ENCODE measurements at regions not wholly inside any gene's neighbourhood (a gene's known extent, or its start where the extent isn't known, plus 50 kb on each side); places are given as distances from the start of the nearest gene placed in this dataset.

GRCh38 chr3:1571736-1572135 lies 478.9 kb downstream of the CNTN6 start:
- no peak for DNase-seq
- no peak overlapping the region for H3K27ac Mint-ChIP-seq
- POLR2A ChIA-PET, result no interaction called here
- intact Hi-C loops (cut with micrococcal nuclease), result no loop called here
- no peaks in the 10 kb centered on the region for H3K4me1 Mint-ChIP-seq (ENCODE audit: low read depth)
- no peak for ATAC-seq
- CTCF ChIA-PET, result interaction anchor here (0.8 kb wide), 1 partner anchor 8 kb away, joined by 4 read pairs; no protein-coding TSS in a partner anchor
- no peak overlapping the region for H3K4me3 Mint-ChIP-seq
- TF ChIP-seq, protein P1, sequence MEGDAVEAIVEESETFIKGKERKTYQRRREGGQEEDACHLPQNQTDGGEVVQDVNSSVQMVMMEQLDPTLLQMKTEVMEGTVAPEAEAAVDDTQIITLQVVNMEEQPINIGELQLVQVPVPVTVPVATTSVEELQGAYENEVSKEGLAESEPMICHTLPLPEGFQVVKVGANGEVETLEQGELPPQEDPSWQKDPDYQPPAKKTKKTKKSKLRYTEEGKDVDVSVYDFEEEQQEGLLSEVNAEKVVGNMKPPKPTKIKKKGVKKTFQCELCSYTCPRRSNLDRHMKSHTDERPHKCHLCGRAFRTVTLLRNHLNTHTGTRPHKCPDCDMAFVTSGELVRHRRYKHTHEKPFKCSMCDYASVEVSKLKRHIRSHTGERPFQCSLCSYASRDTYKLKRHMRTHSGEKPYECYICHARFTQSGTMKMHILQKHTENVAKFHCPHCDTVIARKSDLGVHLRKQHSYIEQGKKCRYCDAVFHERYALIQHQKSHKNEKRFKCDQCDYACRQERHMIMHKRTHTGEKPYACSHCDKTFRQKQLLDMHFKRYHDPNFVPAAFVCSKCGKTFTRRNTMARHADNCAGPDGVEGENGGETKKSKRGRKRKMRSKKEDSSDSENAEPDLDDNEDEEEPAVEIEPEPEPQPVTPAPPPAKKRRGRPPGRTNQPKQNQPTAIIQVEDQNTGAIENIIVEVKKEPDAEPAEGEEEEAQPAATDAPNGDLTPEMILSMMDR (IDR thresholded peaks at IDR 0.05), result no peak
- H3K9me3 Mint-ChIP-seq, result peaks cover 4% of the 10 kb centered on the region
- no peaks in the 10 kb centered on the region for H3K27me3 Mint-ChIP-seq
- H3K36me3 Mint-ChIP-seq (ENCODE audit: low read depth), result no peaks in the 10 kb centered on the region

- DNase-seq (no peak), ATAC-seq (no peak)
- ChIA-PET CTCF (no interaction called here), POLR2A (no interaction called here)
- no peak overlapping the region for H3K4me3 Mint-ChIP-seq
- H3K27me3 Mint-ChIP-seq, result no peaks in the 10 kb centered on the region
- H3K27ac Mint-ChIP-seq, result no peak overlapping the region
- no peaks in the 10 kb centered on the region for H3K36me3 Mint-ChIP-seq (ENCODE audit: low read depth)
- intact Hi-C loops (cut with micrococcal nuclease), result no loop called here
- peaks cover 9% of the 10 kb centered on the region for H3K9me3 Mint-ChIP-seq
- no peaks in the 10 kb centered on the region for H3K4me1 Mint-ChIP-seq (ENCODE audit: low read depth)
- TF ChIP-seq, protein P1 (IDR thresholded peaks at IDR 0.05), result no peak
These were observed 483.2 kb downstream of the CNTN6 start for GRCh38 chr3:1576047-1576446.

DNA sequence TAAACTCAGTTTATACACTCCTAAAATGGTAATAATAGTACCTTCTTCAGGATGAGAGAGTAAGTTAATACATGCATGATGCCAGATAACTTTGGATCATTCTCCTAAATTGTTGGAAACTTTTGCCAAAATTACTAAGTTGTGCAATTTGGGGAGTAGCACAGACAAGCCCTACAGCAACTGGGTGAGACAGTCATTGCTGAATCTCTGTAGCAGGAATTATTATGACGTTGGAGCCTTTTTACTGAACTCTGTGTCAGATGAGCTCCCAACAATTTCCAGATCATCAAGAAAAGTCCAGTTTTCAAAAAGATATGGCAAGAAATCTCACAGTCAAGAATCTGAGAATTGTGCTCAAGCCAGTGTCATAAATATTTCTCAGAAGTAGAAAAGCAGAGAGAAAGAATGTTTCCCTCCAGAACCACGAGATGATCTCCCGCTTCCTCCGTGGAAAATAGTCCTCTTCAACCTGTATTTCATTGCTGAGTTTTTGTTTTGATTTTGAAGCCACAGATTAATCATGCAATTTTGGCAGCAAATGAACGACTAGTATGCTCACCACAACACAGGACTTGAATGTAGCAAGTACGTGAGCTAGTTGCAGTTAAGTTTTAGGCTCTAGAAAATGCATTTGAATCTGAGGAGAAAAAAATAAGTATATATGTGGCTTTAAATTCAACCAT lies 485.4 kb downstream of the CNTN6 start:
- Mint-ChIP-seq H3K36me3 (ENCODE audit: low read depth) (no peaks in the 10 kb centered on the region), H3K27ac (no peak overlapping the region), H3K27me3 (no peaks in the 10 kb centered on the region), H3K9me3 (peaks cover 5% of the 10 kb centered on the region), H3K4me3 (no peak overlapping the region), H3K4me1 (ENCODE audit: low read depth) (no peaks in the 10 kb centered on the region)
- POLR2A ChIA-PET, result interaction anchor here (0.5 kb wide), 1 partner anchor 17 kb away, joined by 3 read pairs; no protein-coding TSS in a partner anchor
- TF ChIP-seq, protein P1 (IDR thresholded peaks at IDR 0.05), result no peak
- intact Hi-C loops (cut with micrococcal nuclease), result no loop called here
- CTCF ChIA-PET, result no interaction called here
- DNase-seq (no peak), ATAC-seq (no peak)

- ChIA-PET CTCF (no interaction called here), POLR2A (no interaction called here)
- Mint-ChIP-seq H3K36me3 (ENCODE audit: low read depth) (no peaks in the 10 kb centered on the region), H3K27ac (no peak overlapping the region), H3K4me1 (ENCODE audit: low read depth) (no peaks in the 10 kb centered on the region), H3K27me3 (no peaks in the 10 kb centered on the region), H3K4me3 (no peak overlapping the region), H3K9me3 (peaks cover 15% of the 10 kb centered on the region)
- DNase-seq, result no peak
- TF ChIP-seq, protein P1 (IDR thresholded peaks at IDR 0.05), result no peak
- no peak for ATAC-seq
- intact Hi-C loops (cut with micrococcal nuclease), result no loop called here
These were observed 490.2 kb downstream of the CNTN6 start for GRCh38 chr3:1583044-1583443.

GRCh38 chr3:1587426-1587825 lies 494.6 kb downstream of the CNTN6 start:
- intact Hi-C loops (cut with micrococcal nuclease), result no loop called here
- CTCF ChIA-PET, result no interaction called here
- no peaks in the 10 kb centered on the region for H3K4me1 Mint-ChIP-seq (ENCODE audit: low read depth)
- TF ChIP-seq, protein P1 (IDR thresholded peaks at IDR 0.05), result no peak
- H3K4me3 Mint-ChIP-seq, result no peak overlapping the region
- H3K9me3 Mint-ChIP-seq, result peaks cover 29% of the 10 kb centered on the region
- POLR2A ChIA-PET, result no interaction called here
- ATAC-seq (no peak), DNase-seq (no peak)
- no peak overlapping the region for H3K27ac Mint-ChIP-seq
- no peaks in the 10 kb centered on the region for H3K36me3 Mint-ChIP-seq (ENCODE audit: low read depth)
- H3K27me3 Mint-ChIP-seq, result no peaks in the 10 kb centered on the region

Data from activated CD8-positive, alpha-beta T cell treated with anti-CD3 and anti-CD28 coated beads for 36 hours (primary cell).